ENCODE measurements at regions not wholly inside any gene's neighbourhood (a gene's known extent, or its start where the extent isn't known, plus 50 kb on each side); places are given as distances from the start of the nearest gene placed in this dataset.

DNA sequence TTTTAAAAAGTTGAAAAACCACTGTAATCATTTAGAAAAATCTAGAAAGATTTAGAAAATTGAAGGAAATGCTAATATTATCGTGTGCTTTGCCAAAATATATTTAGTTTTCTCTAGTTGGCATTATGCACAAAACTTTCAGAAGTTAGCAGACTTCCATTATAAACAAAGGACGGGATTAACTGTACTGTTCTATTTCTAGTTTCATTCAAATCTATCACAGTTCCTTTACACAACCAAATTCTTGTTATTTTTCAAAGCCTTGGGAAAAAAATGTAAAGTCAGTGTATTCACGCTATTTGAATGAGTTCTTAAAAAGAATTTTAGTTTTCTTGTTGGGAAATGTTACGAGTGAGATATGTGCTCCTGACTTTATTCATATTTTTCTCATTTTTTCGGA, 277.8 kb downstream of the LMO7 start:
- Histone ChIP-seq H2BK5ac (ENCODE audit: low read depth, low read length) (no peak overlapping the region), H3K23me2 (ENCODE audit: low read depth, low read length) (no peaks in the 10 kb centered on the region), H3K79me1 (ENCODE audit: low read depth, low read length) (no peaks in the 10 kb centered on the region), H2AK5ac (ENCODE audit: low read depth, low read length) (no peak overlapping the region), H3K9me3 (ENCODE audit: insufficient read depth in 2 of 2, low read depth in 1 of 2, low read length in 1 of 2) (no peaks in the 10 kb centered on the region), H4K20me1 (replicated peaks in 1 of 2; ENCODE audit: control insufficient read depth in 1 of 2, insufficient read depth in 2 of 2, low read length in 2 of 2) (no peaks in the 10 kb centered on the region), H2BK20ac (ENCODE audit: low read length) (no peak overlapping the region), H2BK12ac (ENCODE audit: low read depth, low read length) (no peak overlapping the region), H3K27me3 (replicated peaks in 1 of 4; ENCODE audit: control insufficient read depth in 3 of 4, extremely low read depth in 1 of 4, insufficient read depth in 3 of 4, low read length in 3 of 4) (no peaks in the 10 kb centered on the region), H4K91ac (replicated peaks; ENCODE audit: insufficient read length, low read length) (no peak overlapping the region), H3K14ac (ENCODE audit: insufficient read length) (no peak overlapping the region), H3K4me2 (ENCODE audit: insufficient read depth in 1 of 2, low read depth in 2 of 2, low read length in 2 of 2) (no peak overlapping the region), H3K18ac (ENCODE audit: extremely low read depth, low read length) (no peak overlapping the region), H3K4me1 (replicated peaks in 1 of 4; ENCODE audit: control insufficient read depth in 3 of 4, insufficient read depth in 4 of 4, low read length in 3 of 4) (no peaks in the 10 kb centered on the region), H3K4ac (replicated peaks; ENCODE audit: insufficient read length, low read depth, low read length) (no peak overlapping the region), H2AFZ (ENCODE audit: low read length) (no peak overlapping the region), H2BK15ac (ENCODE audit: low read length) (no peak overlapping the region), H3K36me3 (ENCODE audit: control insufficient read depth in 2 of 4, insufficient read depth in 4 of 4, low read length in 3 of 4) (no peaks in the 10 kb centered on the region), H3K56ac (replicated peaks; ENCODE audit: insufficient read length, low read depth, low read length) (no peak overlapping the region), H3K9ac (replicated peaks in 1 of 4; ENCODE audit: extremely low read depth in 1 of 4, low read depth in 3 of 4, low read length in 3 of 4) (no peak overlapping the region), H3K4me3 (ENCODE audit: extremely low read depth in 1 of 4, insufficient read depth in 2 of 4, low read depth in 3 of 4, low read length in 4 of 4) (no peak overlapping the region), H4K5ac (ENCODE audit: insufficient read length, low read depth, low read length) (no peak overlapping the region), H3K23ac (ENCODE audit: insufficient read length) (no peak overlapping the region), H2BK120ac (replicated peaks; ENCODE audit: low read depth, low read length) (no peak overlapping the region), H4K8ac (ENCODE audit: extremely low read depth, insufficient read depth, low read length) (no peak overlapping the region), H3K79me2 (ENCODE audit: control insufficient read depth in 1 of 2, insufficient read depth in 2 of 2, low read length in 2 of 2) (no peaks in the 10 kb centered on the region), H3K27ac (ENCODE audit: low read depth, low read length) (no peak overlapping the region)
- FAIRE-seq, result no peak
- POLR2A ChIA-PET (ENCODE audit: partially characterized antibody), result no interaction called here
- DNase-seq (ENCODE audit: low read depth in 1 of 2, low spot score in 2 of 2), result no peak
- TF ChIP-seq NANOG (IDR thresholded peaks at IDR 0.05; ENCODE audit: insufficient read depth, low read depth, low read length, poor library complexity, severe bottlenecking) (no peak), SP1 (IDR thresholded peaks at IDR 0.05; ENCODE audit: low read depth, low read length) (no peak), SRF (IDR thresholded peaks at IDR 0.05; ENCODE audit: low read depth, low read length) (no peak), CEBPB (IDR thresholded peaks at IDR 0.05; ENCODE audit: low read depth, low read length) (no peak), TAF7 (optimal IDR thresholded peaks at IDR 0.05; ENCODE audit: borderline replicate concordance, low read depth, low read length) (no peak), SIRT6 (IDR thresholded peaks at IDR 0.05; ENCODE audit: low read length) (no peak), RXRA (IDR thresholded peaks at IDR 0.05; ENCODE audit: insufficient read depth, low read depth, low read length) (no peak)
- 88% methylated on average over 5 of the region's 5 CpGs; no CpG with 5 or more reads in 1 of the 2 experiments for WGBS, 2 experiments (ENCODE audit: extremely low coverage in 1 of 2, insufficient coverage in 1 of 2, insufficient read length in 1 of 2, insufficient replicate concordance in 2 of 2, low coverage in 1 of 2, low lambda C conversion rate in 2 of 2, missing lambda C conversion rate in 1 of 2)
- CTCF ChIA-PET (ENCODE audit: partially characterized antibody), result interaction anchor here (0.6 to 0.8 kb wide), 2 partner anchors 37 to 1156 kb away, joined by 3 to 4 read pairs; no protein-coding TSS in a partner anchor

Measured in H1 (cell line).